Neural cell (in vitro differentiated cells): ENCODE measurements at regions not wholly inside any gene's neighbourhood (a gene's known extent, or its start where the extent isn't known, plus 50 kb on each side); places are given as distances from the start of the nearest gene placed in this dataset.

Source experiments
- H2AFZ ChIP-seq: fragments of 200-600, 300-800 bp; sonication (generic), shearing (Covaris generic); 2 replicates; pipeline ENCODE4 v1.6.0; 2014; ENCODE audit warnings: low read depth, mild to moderate bottlenecking, antibody characterized with exemption, low read length, moderate library complexity
- H3F3A ChIP-seq: fragments of 200-600 bp; shearing (Covaris generic); 2 replicates; pipeline ENCODE4 v1.6.1; 2016; ENCODE audit warnings: mild to moderate bottlenecking, moderate library complexity, mixed read lengths, antibody characterized with exemption, low read length; ENCODE audit not compliant: insufficient read depth, poor library complexity, severe bottlenecking
- H3K27ac ChIP-seq: fragments of 200-600, 300-800 bp; sonication (generic), shearing (Covaris generic); 2 replicates; pipeline ENCODE4 v1.5.1; 2014; ENCODE audit warnings: mild to moderate bottlenecking, low read length, moderate library complexity
- H3K27me3 ChIP-seq: fragments of 300-800, 200-600 bp; sonication (generic), shearing (Covaris generic); 2 replicates; pipeline ENCODE4 v1.6.0; 2014; ENCODE audit warnings: mild to moderate bottlenecking, low read depth, low read length, moderate library complexity; ENCODE audit not compliant: insufficient read depth
- H3K36me3 ChIP-seq: fragments of 300-800, 200-600 bp; sonication (generic), shearing (Covaris generic); 2 replicates; pipeline ENCODE4 v1.5.1; 2014; ENCODE audit warnings: mild to moderate bottlenecking, antibody characterized with exemption, low read length, moderate library complexity; ENCODE audit not compliant: insufficient read depth
- H3K4me2 ChIP-seq: fragments of 300-800, 200-600 bp; sonication (generic), shearing (Covaris generic); 2 replicates; pipeline ENCODE4 v1.6.0; 2014; ENCODE audit warnings: mild to moderate bottlenecking, low read length
- H3K4me3 ChIP-seq: fragments of 300-800, 200-600 bp; sonication (generic), shearing (Covaris generic); 2 replicates; pipeline ENCODE4 v1.5.1; 2014; ENCODE audit warnings: mild to moderate bottlenecking, low read length, moderate library complexity
- H3K79me2 ChIP-seq: fragments of 200-600 bp; shearing (Covaris generic); replicated peaks from 2 replicates; pipeline ENCODE4 v1.6.0; 2014; ENCODE audit warnings: mild to moderate bottlenecking, low read length, moderate library complexity; ENCODE audit not compliant: insufficient read depth
- H3K9ac ChIP-seq: fragments of 300-800, 200-600 bp; sonication (generic), shearing (Covaris generic); 2 replicates; pipeline ENCODE4 v1.6.1; 2016; ENCODE audit warnings: mild to moderate bottlenecking, low read length, mixed read lengths
- H3K9me2 ChIP-seq: fragments of 200-600 bp; shearing (Covaris generic); 2 replicates; pipeline ENCODE4 v1.6.1; 2016; ENCODE audit warnings: mild to moderate bottlenecking, low read length, mixed read lengths; ENCODE audit not compliant: insufficient read depth
- H3K9me3 ChIP-seq: fragments of 200-600, 300-800 bp; sonication (generic), shearing (Covaris generic); 2 replicates; pipeline ENCODE4 v1.6.1; 2016; ENCODE audit warnings: mild to moderate bottlenecking, mixed run types, low read length, moderate library complexity, mixed read lengths
- H4K20me1 ChIP-seq: fragments of 200-600 bp; shearing (Covaris generic); 2 replicates; pipeline ENCODE4 v1.6.1; 2016; ENCODE audit warnings: mild to moderate bottlenecking, mixed run types; ENCODE audit not compliant: insufficient read depth
- EP300 ChIP-seq: fragments of 450-650 bp; conservative IDR thresholded peaks from 2 replicates; pipeline ENCODE4 v1.6.1; 2014; ENCODE audit warnings: antibody characterized with exemption, mild to moderate bottlenecking, moderate library complexity; ENCODE audit not compliant: poor library complexity, severe bottlenecking
- EZH2 ChIP-seq: fragments of 200-600, 300-800 bp; shearing (Covaris generic), sonication (generic); IDR thresholded peaks from 2 replicates; pipeline ENCODE4 v1.6.1; 2014; ENCODE audit warnings: antibody characterized with exemption, low read length, borderline replicate concordance, mild to moderate bottlenecking; ENCODE audit not compliant: insufficient read depth, poor library complexity, severe bottlenecking
- MXI1 ChIP-seq: fragments of 450-650 bp; conservative IDR thresholded peaks from 2 replicates; pipeline ENCODE4 v1.6.1; 2014; ENCODE audit warnings: antibody characterized with exemption, mild to moderate bottlenecking; ENCODE audit not compliant: poor library complexity, severe bottlenecking
- POLR2AphosphoS5 ChIP-seq: IDR thresholded peaks from 2 replicates; pipeline ENCODE4 v1.6.1; 2012
- RAD21 ChIP-seq: fragments of 450-650 bp; conservative IDR thresholded peaks from 2 replicates; pipeline ENCODE4 v1.6.1; 2014; ENCODE audit warnings: antibody characterized with exemption, mild to moderate bottlenecking, moderate library complexity
- REST ChIP-seq: IDR thresholded peaks from 2 replicates; pipeline ENCODE4 v1.6.1; 2012; ENCODE audit warnings: borderline replicate concordance
- SMC3 ChIP-seq: fragments of 450-650 bp; conservative IDR thresholded peaks from 2 replicates; pipeline ENCODE4 v1.6.1; 2014; ENCODE audit warnings: antibody characterized with exemption, mild to moderate bottlenecking, moderate library complexity; ENCODE audit not compliant: poor library complexity
- TAF1 ChIP-seq: IDR thresholded peaks from 2 replicates; pipeline ENCODE4 v1.6.1; 2012; ENCODE audit warnings: low read depth
- TF ChIP-seq, protein P1 (sequence below): fragments of 450-650 bp; IDR thresholded peaks from 2 replicates; pipeline ENCODE4 v1.5.1; 2014; ENCODE audit warnings: antibody characterized with exemption, mild to moderate bottlenecking, moderate library complexity; ENCODE audit not compliant: poor library complexity, severe bottlenecking

GRCh38 chr18:56246916-56247315 lies 391.5 kb downstream of the TXNL1 start:
- H3K9me3 ChIP-seq = no peaks in the 10 kb centered on the region
- no peak overlapping the region for H3K4me2 ChIP-seq
- no peaks in the 10 kb centered on the region for H3K36me3 ChIP-seq
- H3K27ac ChIP-seq = no peak overlapping the region
- H3K9ac ChIP-seq = no peak overlapping the region
- H3K4me3 ChIP-seq = no peak overlapping the region
- H3K79me2 ChIP-seq = no peaks in the 10 kb centered on the region
- no peaks in the 10 kb centered on the region for H3F3A ChIP-seq
- TF ChIP-seq EP300 (no peak), REST (no peak), POLR2AphosphoS5 (no peak), MXI1 (no peak), SMC3 (no peak), EZH2 (no peak), TAF1 (no peak), RAD21 (no peak)
- TF ChIP-seq, protein P1, sequence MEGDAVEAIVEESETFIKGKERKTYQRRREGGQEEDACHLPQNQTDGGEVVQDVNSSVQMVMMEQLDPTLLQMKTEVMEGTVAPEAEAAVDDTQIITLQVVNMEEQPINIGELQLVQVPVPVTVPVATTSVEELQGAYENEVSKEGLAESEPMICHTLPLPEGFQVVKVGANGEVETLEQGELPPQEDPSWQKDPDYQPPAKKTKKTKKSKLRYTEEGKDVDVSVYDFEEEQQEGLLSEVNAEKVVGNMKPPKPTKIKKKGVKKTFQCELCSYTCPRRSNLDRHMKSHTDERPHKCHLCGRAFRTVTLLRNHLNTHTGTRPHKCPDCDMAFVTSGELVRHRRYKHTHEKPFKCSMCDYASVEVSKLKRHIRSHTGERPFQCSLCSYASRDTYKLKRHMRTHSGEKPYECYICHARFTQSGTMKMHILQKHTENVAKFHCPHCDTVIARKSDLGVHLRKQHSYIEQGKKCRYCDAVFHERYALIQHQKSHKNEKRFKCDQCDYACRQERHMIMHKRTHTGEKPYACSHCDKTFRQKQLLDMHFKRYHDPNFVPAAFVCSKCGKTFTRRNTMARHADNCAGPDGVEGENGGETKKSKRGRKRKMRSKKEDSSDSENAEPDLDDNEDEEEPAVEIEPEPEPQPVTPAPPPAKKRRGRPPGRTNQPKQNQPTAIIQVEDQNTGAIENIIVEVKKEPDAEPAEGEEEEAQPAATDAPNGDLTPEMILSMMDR = no peak
- H2AFZ ChIP-seq = no peak overlapping the region
- H3K27me3 ChIP-seq = no peaks in the 10 kb centered on the region
- no peaks in the 10 kb centered on the region for H4K20me1 ChIP-seq
- no peaks in the 10 kb centered on the region for H3K9me2 ChIP-seq

DNA sequence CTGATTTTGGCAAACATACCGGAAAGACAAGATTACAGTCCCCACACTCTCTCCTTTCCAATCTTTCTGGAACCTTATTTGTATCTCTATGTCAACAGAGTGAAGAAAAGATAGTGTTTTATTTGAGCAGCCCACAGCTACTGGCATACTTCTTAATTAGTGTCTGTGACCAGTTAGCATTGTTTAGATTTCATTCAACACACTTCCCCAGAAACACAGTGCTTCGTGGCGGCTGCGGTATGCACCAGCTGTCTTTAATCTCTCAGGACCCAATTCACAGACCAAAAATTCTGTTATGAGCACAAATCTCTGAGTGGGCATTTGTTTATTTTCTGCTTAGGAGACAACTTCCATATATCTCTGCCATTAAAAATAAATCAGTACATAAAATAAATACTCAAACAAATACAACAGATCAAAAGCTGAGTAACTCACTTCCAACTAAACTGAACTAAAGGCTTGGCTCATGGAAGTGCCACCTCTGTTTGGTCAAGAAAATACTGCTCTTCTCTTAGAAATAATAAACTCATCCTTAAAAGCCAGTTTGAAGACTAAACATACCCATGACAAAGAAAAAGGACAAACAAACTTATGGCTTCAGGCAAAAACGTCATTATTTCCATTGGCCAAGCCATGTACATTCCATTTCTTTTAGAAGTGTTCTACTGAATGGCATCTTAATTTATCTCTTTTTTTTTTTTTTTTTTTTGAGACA lies 392.4 kb downstream of the TXNL1 start:
- Histone ChIP-seq H3K4me3 (no peak overlapping the region), H3K9me2 (no peaks in the 10 kb centered on the region), H3K9me3 (no peaks in the 10 kb centered on the region), H3K4me2 (no peak overlapping the region), H3F3A (no peaks in the 10 kb centered on the region), H3K36me3 (no peaks in the 10 kb centered on the region), H3K79me2 (no peaks in the 10 kb centered on the region), H3K9ac (no peak overlapping the region), H3K27ac (no peak overlapping the region), H2AFZ (no peak overlapping the region), H4K20me1 (no peaks in the 10 kb centered on the region), H3K27me3 (no peaks in the 10 kb centered on the region)
- no peak for TF ChIP-seq SMC3
- no peak for TF ChIP-seq MXI1
- no peak for TF ChIP-seq TAF1
- no peak for TF ChIP-seq RAD21
- TF ChIP-seq REST = no peak
- no peak for TF ChIP-seq EP300
- TF ChIP-seq EZH2 = no peak
- TF ChIP-seq, protein P1 = no peak
- no peak for TF ChIP-seq POLR2AphosphoS5
